Kidney epithelial cell (primary cell): ENCODE measurements at regions not wholly inside any gene's neighbourhood (a gene's known extent, or its start where the extent isn't known, plus 50 kb on each side); places are given as distances from the start of the nearest gene placed in this dataset.
"Not testable (repeated sequence)": the region's sequence is repeated elsewhere in the genome, so short reads cannot be mapped to it uniquely, and the experiment has no call there.

Experiments
- DNase-seq: peaks from one replicate; pipeline ENCODE4 v3.0.0-alpha.2; 2010; ENCODE audit warnings: low read depth
- H3K27me3 ChIP-seq: 2 replicates; pipeline ENCODE4 v1.6.0; 2011; ENCODE audit warnings: low read length; ENCODE audit not compliant: control insufficient read depth, insufficient read depth
- H3K36me3 ChIP-seq: 2 replicates; pipeline ENCODE4 v1.5.1; 2011; ENCODE audit warnings: low read length; ENCODE audit not compliant: control insufficient read depth, insufficient read depth
- H3K4me3 ChIP-seq: 2 replicates; pipeline ENCODE4 v1.5.1; 2011; ENCODE audit warnings: low read depth, mild to moderate bottlenecking, control low read depth, low read length
- TF ChIP-seq, protein P1 (sequence below): IDR thresholded peaks from 2 replicates; pipeline ENCODE4 v1.5.1; 2011; ENCODE audit warnings: mild to moderate bottlenecking, moderate library complexity, low read length, control low read depth, inconsistent platforms; ENCODE audit not compliant: insufficient read depth, poor library complexity, severe bottlenecking

GRCh38 chr2:163909411-163910080 lies 173.7 kb upstream of the FIGN start:
- TF ChIP-seq, protein P1, sequence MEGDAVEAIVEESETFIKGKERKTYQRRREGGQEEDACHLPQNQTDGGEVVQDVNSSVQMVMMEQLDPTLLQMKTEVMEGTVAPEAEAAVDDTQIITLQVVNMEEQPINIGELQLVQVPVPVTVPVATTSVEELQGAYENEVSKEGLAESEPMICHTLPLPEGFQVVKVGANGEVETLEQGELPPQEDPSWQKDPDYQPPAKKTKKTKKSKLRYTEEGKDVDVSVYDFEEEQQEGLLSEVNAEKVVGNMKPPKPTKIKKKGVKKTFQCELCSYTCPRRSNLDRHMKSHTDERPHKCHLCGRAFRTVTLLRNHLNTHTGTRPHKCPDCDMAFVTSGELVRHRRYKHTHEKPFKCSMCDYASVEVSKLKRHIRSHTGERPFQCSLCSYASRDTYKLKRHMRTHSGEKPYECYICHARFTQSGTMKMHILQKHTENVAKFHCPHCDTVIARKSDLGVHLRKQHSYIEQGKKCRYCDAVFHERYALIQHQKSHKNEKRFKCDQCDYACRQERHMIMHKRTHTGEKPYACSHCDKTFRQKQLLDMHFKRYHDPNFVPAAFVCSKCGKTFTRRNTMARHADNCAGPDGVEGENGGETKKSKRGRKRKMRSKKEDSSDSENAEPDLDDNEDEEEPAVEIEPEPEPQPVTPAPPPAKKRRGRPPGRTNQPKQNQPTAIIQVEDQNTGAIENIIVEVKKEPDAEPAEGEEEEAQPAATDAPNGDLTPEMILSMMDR, result no peak
- no peak for DNase-seq

GRCh38 chr2:163906410-163906809 lies 170.6 kb upstream of the FIGN start:
- TF ChIP-seq, protein P1, result no peak
- no peaks in the 10 kb centered on the region for H3K36me3 ChIP-seq
- no peak overlapping the region for H3K4me3 ChIP-seq
- DNase-seq, result no peak
- H3K27me3 ChIP-seq, result no peaks in the 10 kb centered on the region

More at GRCh38 chr2:163909411-163910080, 173.7 kb upstream of the FIGN start:
- Histone ChIP-seq H3K4me3 (no peak overlapping the region), H3K27me3 (no peaks in the 10 kb centered on the region), H3K36me3 (no peaks in the 10 kb centered on the region)

GRCh38 chr2:163897799-163898198 lies 162.0 kb upstream of the FIGN start:
- DNase-seq, result no peak
- no peak overlapping the region for H3K4me3 ChIP-seq
- no peaks in the 10 kb centered on the region for H3K36me3 ChIP-seq
- H3K27me3 ChIP-seq, result no peaks in the 10 kb centered on the region
- TF ChIP-seq, protein P1, result no peak

GRCh38 chr2:163893444-163893843 lies 157.6 kb upstream of the FIGN start:
- H3K4me3 ChIP-seq, H3K36me3 ChIP-seq, DNase-seq, H3K27me3 ChIP-seq: not testable (repeated sequence)

- no peaks in the 10 kb centered on the region for H3K36me3 ChIP-seq
- no peak overlapping the region for H3K4me3 ChIP-seq
- TF ChIP-seq, protein P1, result no peak
Observed at GRCh38 chr2:163888591-163888990, 152.8 kb upstream of the FIGN start.

GRCh38 chr2:163887182-163887581 lies 151.4 kb upstream of the FIGN start:
- TF ChIP-seq, protein P1, result peak; percentile 12
- no peak overlapping the region for H3K4me3 ChIP-seq
- no peaks in the 10 kb centered on the region for H3K27me3 ChIP-seq
- H3K36me3 ChIP-seq, result no peaks in the 10 kb centered on the region
- no peak for DNase-seq

More at GRCh38 chr2:163888591-163888990, 152.8 kb upstream of the FIGN start:
- no peaks in the 10 kb centered on the region for H3K27me3 ChIP-seq
- DNase-seq, result no peak
